ENCODE measurements at regions not wholly inside any gene's neighbourhood (a gene's known extent, or its start where the extent isn't known, plus 50 kb on each side); places are given as distances from the start of the nearest gene placed in this dataset.
"Not testable (repeated sequence)": the region's sequence is repeated elsewhere in the genome, so short reads cannot be mapped to it uniquely, and the experiment has no call there.

DNA sequence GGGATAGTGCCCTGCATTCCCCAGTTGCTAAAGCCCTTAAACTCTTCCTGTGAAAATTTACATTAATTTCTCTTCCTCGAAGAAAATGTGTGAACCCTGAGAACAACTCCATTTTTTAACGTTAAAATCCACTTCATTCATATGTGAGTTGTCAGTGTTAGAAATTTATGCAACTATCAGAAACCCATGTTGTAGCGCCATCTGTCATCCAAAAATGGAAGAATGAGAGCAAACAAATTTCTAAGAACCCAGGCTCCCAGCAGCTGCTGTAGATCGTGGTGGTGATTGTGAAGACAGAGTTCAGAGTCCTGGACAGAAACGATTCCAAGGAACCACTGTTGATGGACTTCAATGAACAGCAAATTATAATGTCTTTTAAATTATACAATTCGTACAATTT is 179.7 kb upstream of the NDN start:
- Histone ChIP-seq H2BK5ac (ENCODE audit: low read depth, low read length, poor library complexity) (no peak overlapping the region), H4K8ac (ENCODE audit: low read depth, low read length) (no peak overlapping the region), H3K36me3 (ENCODE audit: control insufficient read depth in 1 of 2, insufficient read depth in 2 of 2, low read length in 2 of 2) (no peaks in the 10 kb centered on the region), H3K9me3 (ENCODE audit: insufficient read depth, low read depth, low read length) (no peaks in the 10 kb centered on the region), H3K27ac (ENCODE audit: low read depth, low read length) (no peak overlapping the region), H4K91ac (ENCODE audit: low read depth, low read length) (no peak overlapping the region), H3K18ac (ENCODE audit: low read length) (no peak overlapping the region), H3K23ac (ENCODE audit: low read length) (no peak overlapping the region), H4K12ac (ENCODE audit: low read depth, low read length) (no peak overlapping the region), H2BK12ac (ENCODE audit: low read length) (no peak overlapping the region), H3K27me3 (ENCODE audit: insufficient read depth, low read length) (no peaks in the 10 kb centered on the region), H3K79me2 (ENCODE audit: control insufficient read depth, insufficient read depth, low read length, poor library complexity) (no peaks in the 10 kb centered on the region), H3K4me1 (ENCODE audit: control insufficient read depth in 1 of 2, insufficient read depth in 2 of 2, low read length in 2 of 2) (no peaks in the 10 kb centered on the region), H3K79me1 (ENCODE audit: low read length) (no peaks in the 10 kb centered on the region), H3K4me2 (ENCODE audit: low read length) (no peak overlapping the region), H3K4me3 (ENCODE audit: low read depth, low read length) (no peak overlapping the region), H3K9ac (ENCODE audit: low read length) (no peak overlapping the region), H2BK120ac (ENCODE audit: insufficient read depth, low read length, poor library complexity) (no peak overlapping the region), H3K14ac (ENCODE audit: low read length) (no peak overlapping the region), H2AFZ (ENCODE audit: insufficient read depth, low read length, poor library complexity) (no peak overlapping the region), H2AK5ac (ENCODE audit: low read length) (no peak overlapping the region), H3K4ac (ENCODE audit: low read depth, low read length) (no peak overlapping the region)
- DNase-seq, result no peak
- no CpG with 5 or more reads among the region's 6 CpGs for WGBS (ENCODE audit: extremely low coverage, insufficient coverage, insufficient read length)

DNA sequence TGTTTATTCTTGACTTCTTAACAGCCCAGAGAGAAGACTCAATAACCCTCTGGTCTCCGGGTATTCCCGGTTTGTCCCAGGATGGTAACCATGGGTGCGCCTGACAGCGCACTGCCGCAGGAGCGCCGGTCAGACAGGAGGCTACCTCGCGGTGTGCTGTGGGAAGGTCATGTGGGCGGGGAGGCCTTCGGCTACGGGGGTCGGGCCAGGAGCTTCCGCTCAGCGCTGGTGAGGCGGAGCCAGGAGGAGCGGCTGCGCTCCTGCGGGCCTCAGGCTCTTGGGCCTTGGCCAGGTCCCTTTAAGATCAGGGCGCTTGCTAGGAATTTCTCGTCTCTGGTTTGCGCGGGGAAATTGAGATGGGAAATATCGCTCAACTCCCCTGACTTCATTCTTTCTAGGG is 182.3 kb upstream of the NDN start:
- Histone ChIP-seq H3K14ac (ENCODE audit: low read length) (no peak overlapping the region), H3K4me1 (ENCODE audit: control insufficient read depth in 1 of 2, insufficient read depth in 2 of 2, low read length in 2 of 2) (no peaks in the 10 kb centered on the region), H2AK5ac (ENCODE audit: low read length) (no peak overlapping the region), H3K4ac (ENCODE audit: low read depth, low read length) (no peak overlapping the region), H3K4me3 (ENCODE audit: low read depth, low read length) (no peak overlapping the region), H4K12ac (ENCODE audit: low read depth, low read length) (no peak overlapping the region), H4K8ac (ENCODE audit: low read depth, low read length) (no peak overlapping the region), H2BK120ac (ENCODE audit: insufficient read depth, low read length, poor library complexity) (no peak overlapping the region), H3K4me2 (ENCODE audit: low read length) (peak overlapping the region; percentile 61), H3K27ac (ENCODE audit: low read depth, low read length) (no peak overlapping the region), H3K27me3 (ENCODE audit: insufficient read depth, low read length) (no peaks in the 10 kb centered on the region), H2BK5ac (ENCODE audit: low read depth, low read length, poor library complexity) (no peak overlapping the region), H3K9me3 (ENCODE audit: insufficient read depth, low read depth, low read length) (no peaks in the 10 kb centered on the region), H3K36me3 (ENCODE audit: control insufficient read depth in 1 of 2, insufficient read depth in 2 of 2, low read length in 2 of 2) (no peaks in the 10 kb centered on the region), H2BK12ac (ENCODE audit: low read length) (no peak overlapping the region), H3K79me1 (ENCODE audit: low read length) (no peaks in the 10 kb centered on the region), H3K79me2 (ENCODE audit: control insufficient read depth, insufficient read depth, low read length, poor library complexity) (no peaks in the 10 kb centered on the region), H3K18ac (ENCODE audit: low read length) (no peak overlapping the region), H3K23ac (ENCODE audit: low read length) (no peak overlapping the region), H2AFZ (ENCODE audit: insufficient read depth, low read length, poor library complexity) (no peak overlapping the region), H4K91ac (ENCODE audit: low read depth, low read length) (no peak overlapping the region), H3K9ac (ENCODE audit: low read length) (no peak overlapping the region)
- DNase-seq, result no peak
- WGBS (ENCODE audit: extremely low coverage, insufficient coverage, insufficient read length), result no CpG with 5 or more reads among the region's 24 CpGs

DNA sequence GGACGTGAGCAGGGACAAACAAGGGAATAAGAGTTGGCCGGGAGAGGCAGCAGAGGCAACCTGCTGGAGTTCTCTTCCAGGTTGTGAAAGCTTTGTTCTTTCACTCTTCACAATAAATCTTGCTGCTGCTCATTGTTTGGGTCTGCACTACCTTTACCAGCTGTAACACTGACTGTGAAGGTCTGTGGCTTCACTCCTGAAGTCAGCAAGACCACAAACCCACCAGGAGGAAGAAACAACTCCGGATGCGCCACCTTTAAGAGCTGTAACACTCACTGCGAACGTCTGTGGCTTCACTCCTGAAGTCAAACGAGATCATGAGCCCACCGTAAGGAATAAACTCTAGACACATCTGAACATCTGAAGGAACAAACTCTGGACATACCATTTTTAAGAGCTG is 186.5 kb upstream of the NDN start:
- H2BK12ac ChIP-seq (ENCODE audit: low read length); H3K9me3 ChIP-seq (ENCODE audit: insufficient read depth, low read depth, low read length); H3K27me3 ChIP-seq (ENCODE audit: insufficient read depth, low read length); H4K12ac ChIP-seq (ENCODE audit: low read depth, low read length); H3K4me3 ChIP-seq (ENCODE audit: low read depth, low read length); H3K23ac ChIP-seq (ENCODE audit: low read length); H3K79me2 ChIP-seq (ENCODE audit: control insufficient read depth, insufficient read depth, low read length, poor library complexity); H3K14ac ChIP-seq (ENCODE audit: low read length); H4K91ac ChIP-seq (ENCODE audit: low read depth, low read length); H2BK120ac ChIP-seq (ENCODE audit: insufficient read depth, low read length, poor library complexity); H3K9ac ChIP-seq (ENCODE audit: low read length); H2AK5ac ChIP-seq (ENCODE audit: low read length); H3K4me1 ChIP-seq (ENCODE audit: control insufficient read depth in 1 of 2, insufficient read depth in 2 of 2, low read length in 2 of 2); H3K4ac ChIP-seq (ENCODE audit: low read depth, low read length); H2BK5ac ChIP-seq (ENCODE audit: low read depth, low read length, poor library complexity); H3K36me3 ChIP-seq (ENCODE audit: control insufficient read depth in 1 of 2, insufficient read depth in 2 of 2, low read length in 2 of 2); H3K4me2 ChIP-seq (ENCODE audit: low read length); H3K18ac ChIP-seq (ENCODE audit: low read length); H4K8ac ChIP-seq (ENCODE audit: low read depth, low read length); H2AFZ ChIP-seq (ENCODE audit: insufficient read depth, low read length, poor library complexity); H3K27ac ChIP-seq (ENCODE audit: low read depth, low read length); H3K79me1 ChIP-seq (ENCODE audit: low read length); DNase-seq: not testable (repeated sequence)
- WGBS (ENCODE audit: extremely low coverage, insufficient coverage, insufficient read length), result no CpG with 5 or more reads among the region's 8 CpGs

GRCh38 chr15:23877502-23878412 is 190.7 kb upstream of the NDN start:
- no CpG with 5 or more reads among the region's 36 CpGs for WGBS (ENCODE audit: extremely low coverage, insufficient coverage, insufficient read length)
- H3K27ac ChIP-seq (ENCODE audit: low read depth, low read length), result no peak overlapping the region
- peak; percentile 24 to 58 for DNase-seq

More at GRCh38 chr15:23877502-23878412, 190.7 kb upstream of the NDN start:
- Histone ChIP-seq H4K12ac (ENCODE audit: low read depth, low read length) (no peak overlapping the region), H4K91ac (ENCODE audit: low read depth, low read length) (no peak overlapping the region), H3K79me2 (ENCODE audit: control insufficient read depth, insufficient read depth, low read length, poor library complexity) (no peaks in the 10 kb centered on the region), H3K4me1 (ENCODE audit: control insufficient read depth in 1 of 2, insufficient read depth in 2 of 2, low read length in 2 of 2) (no peaks in the 10 kb centered on the region), H2AK5ac (ENCODE audit: low read length) (no peak overlapping the region), H3K36me3 (ENCODE audit: control insufficient read depth in 1 of 2, insufficient read depth in 2 of 2, low read length in 2 of 2) (no peaks in the 10 kb centered on the region), H2BK5ac (ENCODE audit: low read depth, low read length, poor library complexity) (no peak overlapping the region), H4K8ac (ENCODE audit: low read depth, low read length) (no peak overlapping the region), H3K4me3 (ENCODE audit: low read depth, low read length) (no peak overlapping the region), H2AFZ (ENCODE audit: insufficient read depth, low read length, poor library complexity) (no peak overlapping the region), H2BK12ac (ENCODE audit: low read length) (no peak overlapping the region), H3K23ac (ENCODE audit: low read length) (no peak overlapping the region), H3K18ac (ENCODE audit: low read length) (no peak overlapping the region), H3K9me3 (ENCODE audit: insufficient read depth, low read depth, low read length) (peaks cover 4% of the 10 kb centered on the region), H3K27me3 (ENCODE audit: insufficient read depth, low read length) (no peaks in the 10 kb centered on the region), H3K4me2 (ENCODE audit: low read length) (peak overlapping the region; percentile 17), H3K9ac (ENCODE audit: low read length) (no peak overlapping the region), H2BK120ac (ENCODE audit: insufficient read depth, low read length, poor library complexity) (no peak overlapping the region), H3K4ac (ENCODE audit: low read depth, low read length) (no peak overlapping the region), H3K14ac (ENCODE audit: low read length) (no peak overlapping the region), H3K79me1 (ENCODE audit: low read length) (no peaks in the 10 kb centered on the region)
